Neuronal stem cell (in vitro differentiated cells): ENCODE measurements at regions not wholly inside any gene's neighbourhood (a gene's known extent, or its start where the extent isn't known, plus 50 kb on each side); places are given as distances from the start of the nearest gene placed in this dataset.
A peak's percentile ranks its signal among the peaks of the same experiment; 100 is the strongest.

Experiments
- DNase-seq: peaks from one replicate; pipeline ENCODE4 v3.0.0-alpha.2; 2013; ENCODE audit warnings: low spot score
- H2AFZ ChIP-seq: one replicate; pipeline ENCODE4 v1.6.1; 2013; ENCODE audit warnings: mild to moderate bottlenecking, low read length, inconsistent platforms
- H2AK5ac ChIP-seq: 2 replicates; pipeline ENCODE4 v1.6.1; 2013; ENCODE audit warnings: low read depth, mild to moderate bottlenecking, inconsistent platforms, low read length, moderate library complexity, mixed read lengths
- H2BK120ac ChIP-seq: 2 replicates; pipeline ENCODE4 v1.6.1; 2013; ENCODE audit warnings: low read depth, mild to moderate bottlenecking, inconsistent platforms, low read length, moderate library complexity, mixed read lengths
- H2BK12ac ChIP-seq: one replicate; pipeline ENCODE4 v1.6.1; 2013; ENCODE audit warnings: low read length, inconsistent platforms
- H2BK15ac ChIP-seq: 2 replicates; pipeline ENCODE4 v1.6.1; 2013; ENCODE audit warnings: mild to moderate bottlenecking, low read length, inconsistent platforms, mixed read lengths
- H2BK5ac ChIP-seq: one replicate; pipeline ENCODE4 v1.6.1; 2013; ENCODE audit warnings: inconsistent platforms, mild to moderate bottlenecking, low read length, moderate library complexity
- H3K14ac ChIP-seq: one replicate; pipeline ENCODE4 v1.6.1; 2013; ENCODE audit warnings: low read length, inconsistent platforms
- H3K18ac ChIP-seq: 2 replicates; pipeline ENCODE4 v1.6.1; 2013; ENCODE audit warnings: low read length, inconsistent platforms
- H3K23ac ChIP-seq: 2 replicates; pipeline ENCODE4 v1.6.1; 2013; ENCODE audit warnings: low read depth, mild to moderate bottlenecking, mixed read lengths, low read length, inconsistent platforms; ENCODE audit not compliant: poor library complexity
- H3K27ac ChIP-seq: replicated peaks from 3 replicates; pipeline ENCODE4 v1.5.1; 2013; ENCODE audit warnings: low read length, inconsistent platforms
- H3K27me3 ChIP-seq, 3 experiments: 2 replicates each; pipeline ENCODE4 v1.6.1; 2013; ENCODE audit warnings: low read length in 3 of 3, mild to moderate bottlenecking in 2 of 3, inconsistent platforms in 1 of 3, low read depth in 1 of 3, mixed read lengths in 1 of 3, moderate library complexity in 1 of 3; ENCODE audit not compliant: control insufficient read depth in 3 of 3, insufficient read depth in 3 of 3
- H3K36me3 ChIP-seq, 2 donors: replicated peaks in 1 of 2; 2 replicates each; pipeline ENCODE4 v1.6.1; 2013; ENCODE audit warnings: low read length in 2 of 2; ENCODE audit not compliant: control insufficient read depth in 2 of 2, insufficient read depth in 2 of 2
- H3K4ac ChIP-seq: 2 replicates; pipeline ENCODE4 v1.6.1; 2013; ENCODE audit warnings: inconsistent platforms, mild to moderate bottlenecking, low read length, moderate library complexity
- H3K4me1 ChIP-seq, 2 donors: 1 replicate in 1 of 2; 2 replicates in 1 of 2; pipeline ENCODE4 v1.6.1; 2013; ENCODE audit warnings: low read length in 2 of 2, low read depth in 1 of 2; ENCODE audit not compliant: control insufficient read depth in 2 of 2, insufficient read depth in 1 of 2
- H3K4me2 ChIP-seq: one replicate; pipeline ENCODE4 v1.6.1; 2013; ENCODE audit warnings: mild to moderate bottlenecking, low read length, inconsistent platforms; ENCODE audit not compliant: insufficient read depth, poor library complexity, severe bottlenecking
- H3K4me3 ChIP-seq, 2 donors: 2 replicates each; pipeline ENCODE4 v1.5.1; 2013; ENCODE audit warnings: low read length in 2 of 2, mild to moderate bottlenecking in 2 of 2, inconsistent platforms in 1 of 2, moderate library complexity in 1 of 2
- H3K79me1 ChIP-seq: one replicate; pipeline ENCODE4 v1.6.1; 2013; ENCODE audit warnings: low read depth, mild to moderate bottlenecking, inconsistent platforms, low read length, moderate library complexity
- H3K9ac ChIP-seq: one replicate; pipeline ENCODE4 v1.6.1; 2013; ENCODE audit warnings: mild to moderate bottlenecking, low read depth, low read length, inconsistent platforms; ENCODE audit not compliant: poor library complexity
- H3K9me3 ChIP-seq, 2 donors: replicated peaks in 1 of 2; 2 replicates each; pipeline versions ENCODE3 to v1.6.1; 2013; ENCODE audit warnings: low read length in 2 of 2, mild to moderate bottlenecking in 2 of 2, inconsistent platforms in 1 of 2, low read depth in 1 of 2, mixed read lengths in 1 of 2, moderate library complexity in 1 of 2; ENCODE audit not compliant: control insufficient read depth in 2 of 2, insufficient read depth in 1 of 2
- H4K8ac ChIP-seq: one replicate; pipeline ENCODE4 v1.6.1; 2013; ENCODE audit warnings: low read depth, mild to moderate bottlenecking, inconsistent platforms, low read length, moderate library complexity
- H4K91ac ChIP-seq: one replicate; pipeline ENCODE4 v1.6.1; 2013; ENCODE audit warnings: low read length, low read depth, mild to moderate bottlenecking, inconsistent platforms; ENCODE audit not compliant: poor library complexity
- WGBS, 2 donors: extraction: QIAGEN DNeasy Blood & Tissue Kit; methylation state at CpG; one replicate each; pipeline ENCODE4 v1.1.7; 2013; ENCODE audit warnings: missing lambda C conversion rate in 2 of 2, mixed read lengths in 1 of 2; ENCODE audit not compliant: insufficient read length in 2 of 2, insufficient replicate concordance in 1 of 2; ENCODE audit errors: extremely low coverage in 2 of 2; 5-methylcytosine and 5-hydroxymethylcytosine counted together

DNA sequence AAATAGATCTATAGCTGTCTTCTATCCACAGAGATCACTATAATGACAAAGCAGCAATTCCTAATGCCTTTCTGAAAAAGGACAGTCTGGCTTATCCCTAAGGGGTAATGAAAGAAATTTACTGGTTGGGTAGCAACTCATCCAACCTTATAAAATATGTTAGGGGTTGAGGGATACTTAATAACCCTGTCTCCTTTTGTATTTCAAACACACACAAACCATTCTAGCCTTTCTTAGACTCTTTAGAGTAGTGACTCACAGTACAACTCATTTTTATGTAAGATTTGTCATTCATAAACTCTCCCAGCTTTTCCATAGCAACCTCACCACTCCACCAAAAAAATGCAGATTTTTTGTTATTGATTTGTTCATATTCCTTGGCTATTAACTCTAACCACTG lies 167.9 kb downstream of the FSCB start:
- no peaks in the 10 kb centered on the region for H3K4me1 ChIP-seq
- H3K9me3 ChIP-seq: no peaks in the 10 kb centered on the region
- H3K27me3 ChIP-seq: no peaks in the 10 kb centered on the region
- H3K4ac ChIP-seq: no peak overlapping the region
- H3K27ac ChIP-seq: no peak overlapping the region
- H3K23ac ChIP-seq: no peak overlapping the region
- no peak overlapping the region for H3K4me3 ChIP-seq
- H4K8ac ChIP-seq: no peak overlapping the region
- H2AK5ac ChIP-seq: no peak overlapping the region
- H3K18ac ChIP-seq: no peak overlapping the region
- H2BK120ac ChIP-seq: no peak overlapping the region
- DNase-seq: no peak
- H3K14ac ChIP-seq: no peak overlapping the region
- no peak overlapping the region for H3K9ac ChIP-seq
- no peaks in the 10 kb centered on the region for H3K79me1 ChIP-seq
- H2BK12ac ChIP-seq: no peak overlapping the region
- no peak overlapping the region for H2BK5ac ChIP-seq
- H3K36me3 ChIP-seq: no peaks in the 10 kb centered on the region
- H4K91ac ChIP-seq: no peak overlapping the region
- no peak overlapping the region for H2AFZ ChIP-seq
- no peak overlapping the region for H3K4me2 ChIP-seq
- no peak overlapping the region for H2BK15ac ChIP-seq

DNA sequence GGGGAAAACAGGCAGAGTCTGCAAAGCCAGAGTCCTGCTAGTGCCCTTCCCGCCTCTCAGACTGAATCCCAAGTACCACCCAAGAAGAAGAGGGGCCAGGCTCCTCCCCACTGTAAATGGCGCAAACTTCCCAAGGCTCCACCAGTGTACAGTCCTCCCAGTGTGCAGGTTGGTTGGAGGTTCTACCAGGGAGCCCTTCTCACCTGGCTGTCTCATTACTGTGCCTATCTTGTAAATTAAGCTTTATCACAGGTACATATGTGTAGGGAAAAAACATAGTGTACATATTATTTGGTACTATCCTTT lies 189.7 kb downstream of the FSCB start:
- peak overlapping the region; percentile 23 for H2AFZ ChIP-seq
- no peak overlapping the region for H4K8ac ChIP-seq
- H3K27ac ChIP-seq: no peak overlapping the region
- no peak overlapping the region for H2BK12ac ChIP-seq
- no peaks in the 10 kb centered on the region for H3K79me1 ChIP-seq
- H3K9me3 ChIP-seq: no peaks in the 10 kb centered on the region
- no peak for DNase-seq
- no peak overlapping the region for H3K14ac ChIP-seq
- H3K4me1 ChIP-seq: no peaks in the 10 kb centered on the region
- H3K18ac ChIP-seq: peak overlapping the region; percentile 28
- no peak overlapping the region for H2AK5ac ChIP-seq
- no peak overlapping the region for H3K4me2 ChIP-seq
- WGBS, 2 donors: no CpG with 5 or more reads among the region's 2 CpGs
- H2BK120ac ChIP-seq: no peak overlapping the region
- no peak overlapping the region for H3K4ac ChIP-seq
- H3K4me3 ChIP-seq: no peak overlapping the region
- H2BK15ac ChIP-seq: no peak overlapping the region
- no peak overlapping the region for H3K9ac ChIP-seq
- no peak overlapping the region for H3K23ac ChIP-seq
- no peak overlapping the region for H4K91ac ChIP-seq
- no peaks in the 10 kb centered on the region for H3K27me3 ChIP-seq
- H3K36me3 ChIP-seq: no peaks in the 10 kb centered on the region
- H2BK5ac ChIP-seq: no peak overlapping the region

DNA sequence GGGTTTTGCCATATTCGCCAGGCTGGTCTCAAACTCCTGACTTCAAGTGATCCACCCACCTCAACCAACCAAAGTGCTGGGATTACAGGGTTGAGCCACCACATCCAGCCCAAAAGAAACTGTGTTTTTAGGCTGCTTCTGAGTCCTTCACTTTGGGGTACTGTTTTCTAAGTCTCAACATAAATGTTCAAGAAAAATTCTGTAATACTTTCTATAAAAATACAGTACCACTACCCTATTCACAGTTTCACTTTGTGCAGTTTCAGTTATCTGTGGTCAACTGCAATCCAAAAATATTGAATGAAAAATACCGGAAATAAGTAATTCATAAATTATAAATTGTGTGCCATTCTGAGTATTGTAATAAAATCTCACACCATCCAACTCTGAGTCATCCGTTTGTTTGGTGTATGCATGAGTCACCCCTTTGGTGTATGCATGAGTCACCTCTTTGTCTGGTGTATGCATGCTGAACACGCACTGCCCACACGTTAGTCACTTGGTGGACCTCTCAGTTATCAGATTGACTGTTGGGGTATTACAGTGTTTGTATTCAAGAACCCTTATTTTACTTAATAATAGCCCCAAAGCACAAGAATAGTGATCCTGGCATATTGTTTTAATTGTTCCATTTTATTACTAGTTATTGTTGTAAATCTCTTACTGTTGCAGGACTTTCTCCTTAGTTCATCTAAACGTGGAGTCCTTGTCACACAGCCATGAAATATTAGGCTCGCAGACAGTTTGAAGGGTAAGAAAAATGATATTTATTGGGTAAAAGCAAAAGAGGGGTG lies 190.2 kb downstream of the FSCB start:
- H3K4me1 ChIP-seq: no peaks in the 10 kb centered on the region
- no peaks in the 10 kb centered on the region for H3K27me3 ChIP-seq
- H3K4ac ChIP-seq: no peak overlapping the region
- no peak overlapping the region for H4K91ac ChIP-seq
- H3K14ac ChIP-seq: no peak overlapping the region
- H4K8ac ChIP-seq: no peak overlapping the region
- H3K4me2 ChIP-seq: no peak overlapping the region
- H3K27ac ChIP-seq: no peak overlapping the region
- no peak overlapping the region for H2BK15ac ChIP-seq
- H2AFZ ChIP-seq: peak overlapping the region; percentile 23
- H3K9ac ChIP-seq: no peak overlapping the region
- no peak overlapping the region for H3K4me3 ChIP-seq
- H3K9me3 ChIP-seq: no peaks in the 10 kb centered on the region
- WGBS, 2 donors: no CpG with 5 or more reads among the region's 7 CpGs
- no peak overlapping the region for H2AK5ac ChIP-seq
- H2BK120ac ChIP-seq: no peak overlapping the region
- DNase-seq: no peak
- H3K18ac ChIP-seq: no peak overlapping the region
- H2BK5ac ChIP-seq: no peak overlapping the region
- H2BK12ac ChIP-seq: no peak overlapping the region
- no peak overlapping the region for H3K23ac ChIP-seq
- no peaks in the 10 kb centered on the region for H3K79me1 ChIP-seq
- no peaks in the 10 kb centered on the region for H3K36me3 ChIP-seq

DNA sequence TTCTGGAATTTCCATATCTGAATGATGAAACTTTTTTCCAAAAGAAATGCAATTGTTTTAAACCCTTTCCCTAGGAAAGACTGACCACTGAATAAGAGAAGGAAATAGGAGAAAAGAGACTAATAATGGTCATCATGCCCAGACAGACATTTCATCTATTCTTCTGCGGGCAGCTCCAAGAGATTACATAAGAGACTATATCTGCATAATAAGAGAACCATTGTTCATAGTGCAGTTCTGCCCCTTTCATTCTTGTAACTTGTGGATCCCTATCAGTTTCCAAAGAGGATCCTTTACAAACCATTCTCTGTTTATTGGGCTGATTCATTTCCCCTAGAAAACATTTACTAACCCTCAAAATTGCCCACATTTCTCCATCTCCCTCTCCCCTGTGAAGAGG lies 197.8 kb downstream of the FSCB start:
- no peak overlapping the region for H2AK5ac ChIP-seq
- no peak overlapping the region for H3K4me2 ChIP-seq

More for the DNA sequence above, 197.8 kb downstream of the FSCB start:
- Histone ChIP-seq H4K91ac (no peak overlapping the region), H3K36me3 (no peaks in the 10 kb centered on the region), H3K79me1 (no peaks in the 10 kb centered on the region), H3K18ac (no peak overlapping the region), H3K9ac (no peak overlapping the region), H2BK15ac (no peak overlapping the region), H3K27ac (no peak overlapping the region), H3K4ac (no peak overlapping the region), H2BK12ac (no peak overlapping the region), H2AFZ (no peak overlapping the region), H3K23ac (no peak overlapping the region), H3K9me3 (no peaks in the 10 kb centered on the region), H4K8ac (no peak overlapping the region), H2BK120ac (no peak overlapping the region), H3K4me1 (no peaks in the 10 kb centered on the region), H3K27me3 (no peaks in the 10 kb centered on the region), H3K14ac (no peak overlapping the region), H3K4me3 (no peak overlapping the region), H2BK5ac (no peak overlapping the region)
- DNase-seq: no peak
- WGBS, 2 donors: no CpG with 5 or more reads among the region's 1 CpG
